ENCODE measurements at regions not wholly inside any gene's neighbourhood (a gene's known extent, or its start where the extent isn't known, plus 50 kb on each side); places are given as distances from the start of the nearest gene placed in this dataset.

GRCh38 chr16:9428355-9429005 lies 337.0 kb downstream of the HAPSTR1 start:
- TF ChIP-seq CTCF (conservative IDR thresholded peaks at IDR 0.05; ENCODE audit: low read depth in 2 of 2) = 0 out of 4 replicates have a peak, but pooled peaks of 1 of the 2 experiments have one; percentile 12
- TF ChIP-seq EZH2phosphoT487 (IDR thresholded peaks at IDR 0.05; ENCODE audit: unreplicated experiment) = no peak
- no peak for TF ChIP-seq EZH2 (IDR thresholded peaks at IDR 0.05; ENCODE audit: low read depth, unreplicated experiment)
- no peak for TF ChIP-seq POLR2AphosphoS5 (IDR thresholded peaks at IDR 0.05; ENCODE audit: low read depth)
